AG09319 (cell line): ENCODE measurements at regions not wholly inside any gene's neighbourhood (a gene's known extent, or its start where the extent isn't known, plus 50 kb on each side); places are given as distances from the start of the nearest gene placed in this dataset.

Experiments used
- DNase-seq: peaks from one replicate; pipeline ENCODE4 v3.0.0-alpha.2; 2010; ENCODE audit warnings: low read depth; ENCODE audit errors: extremely low read depth
- TF ChIP-seq, protein P1 (sequence below): IDR thresholded peaks from 2 replicates; pipeline ENCODE4 v1.5.1; 2011; ENCODE audit warnings: low read depth, mild to moderate bottlenecking, inconsistent platforms, low read length, moderate library complexity

DNA sequence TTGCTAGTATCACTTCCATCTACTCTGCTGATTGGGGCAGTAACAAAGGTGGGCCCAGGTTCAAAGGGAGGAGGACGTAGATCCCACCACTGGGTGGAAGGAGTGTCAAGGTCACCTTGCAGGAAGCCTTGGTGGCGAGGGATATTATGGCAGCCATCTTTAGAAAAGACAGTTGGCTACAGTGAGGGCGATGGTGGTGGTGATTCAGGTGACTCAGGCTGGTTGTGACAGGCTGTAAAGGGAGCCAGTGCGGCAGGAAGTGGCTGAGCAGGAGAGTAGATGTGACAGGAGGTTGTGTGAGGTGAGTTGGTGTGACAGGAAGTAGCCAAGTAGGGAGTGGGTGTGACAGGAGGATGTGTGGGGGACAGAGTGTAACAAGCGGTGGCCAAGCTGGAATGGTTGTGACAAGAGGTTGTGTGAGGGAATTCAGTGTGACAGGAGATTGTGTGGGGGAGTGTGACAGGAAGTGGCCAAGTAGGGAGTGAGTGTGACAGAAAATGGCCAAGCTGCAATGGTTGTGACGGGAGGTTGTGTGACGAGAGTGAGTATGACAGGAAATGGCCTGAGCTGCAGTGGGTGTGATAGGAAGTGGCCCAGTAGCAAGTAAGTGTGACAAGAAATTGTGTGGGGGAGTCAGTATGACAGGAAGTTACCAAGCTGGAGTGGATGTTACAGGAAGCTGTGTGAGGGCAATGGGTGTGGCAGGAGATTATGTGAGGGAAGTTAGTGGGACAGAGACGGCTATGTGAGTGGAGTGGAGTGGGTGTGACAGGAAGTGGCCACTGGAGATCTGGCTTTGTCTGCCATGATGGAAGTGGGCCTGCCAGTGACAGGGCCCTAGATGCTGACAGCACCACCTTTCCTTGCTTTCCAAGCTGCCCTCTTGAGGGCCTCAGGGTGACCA lies 136.5 kb upstream of the MYL2 start:
- TF ChIP-seq, protein P1, sequence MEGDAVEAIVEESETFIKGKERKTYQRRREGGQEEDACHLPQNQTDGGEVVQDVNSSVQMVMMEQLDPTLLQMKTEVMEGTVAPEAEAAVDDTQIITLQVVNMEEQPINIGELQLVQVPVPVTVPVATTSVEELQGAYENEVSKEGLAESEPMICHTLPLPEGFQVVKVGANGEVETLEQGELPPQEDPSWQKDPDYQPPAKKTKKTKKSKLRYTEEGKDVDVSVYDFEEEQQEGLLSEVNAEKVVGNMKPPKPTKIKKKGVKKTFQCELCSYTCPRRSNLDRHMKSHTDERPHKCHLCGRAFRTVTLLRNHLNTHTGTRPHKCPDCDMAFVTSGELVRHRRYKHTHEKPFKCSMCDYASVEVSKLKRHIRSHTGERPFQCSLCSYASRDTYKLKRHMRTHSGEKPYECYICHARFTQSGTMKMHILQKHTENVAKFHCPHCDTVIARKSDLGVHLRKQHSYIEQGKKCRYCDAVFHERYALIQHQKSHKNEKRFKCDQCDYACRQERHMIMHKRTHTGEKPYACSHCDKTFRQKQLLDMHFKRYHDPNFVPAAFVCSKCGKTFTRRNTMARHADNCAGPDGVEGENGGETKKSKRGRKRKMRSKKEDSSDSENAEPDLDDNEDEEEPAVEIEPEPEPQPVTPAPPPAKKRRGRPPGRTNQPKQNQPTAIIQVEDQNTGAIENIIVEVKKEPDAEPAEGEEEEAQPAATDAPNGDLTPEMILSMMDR = no peak
- DNase-seq = no peak

DNA sequence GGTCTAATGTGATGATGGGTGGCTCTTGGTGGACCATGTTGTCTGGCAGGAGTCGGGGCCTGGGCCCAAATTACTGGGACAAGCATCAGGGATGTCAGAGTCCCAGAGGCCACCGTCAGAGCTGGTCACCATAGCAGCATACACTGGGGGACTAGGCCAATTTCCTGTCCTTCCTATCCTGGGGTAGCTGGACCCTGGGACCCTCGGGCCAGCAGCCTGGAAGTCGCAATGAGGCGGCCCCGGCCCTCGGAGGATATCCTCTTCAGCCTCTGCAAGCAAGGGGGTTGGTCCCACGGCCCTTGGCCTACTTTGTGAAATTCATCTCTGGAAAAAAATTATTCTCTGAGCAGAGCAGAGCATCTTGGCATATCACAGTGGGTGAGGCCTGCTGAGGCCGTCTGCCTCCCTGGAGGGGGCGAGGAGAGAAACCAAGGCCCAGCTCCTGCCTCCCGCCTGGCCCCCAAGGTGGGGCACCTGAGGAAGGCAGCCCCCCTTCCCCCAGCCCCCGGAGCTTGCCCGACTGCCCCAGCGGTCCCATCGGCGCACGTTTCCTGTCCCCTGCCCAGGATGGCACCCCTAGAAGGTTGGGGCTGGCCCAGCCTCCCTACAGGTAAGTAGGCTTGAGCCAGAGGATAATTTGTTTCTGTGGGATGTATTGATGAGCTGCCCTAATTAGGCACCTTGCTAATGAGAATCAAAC lies 135.0 kb upstream of the MYL2 start:
- TF ChIP-seq, protein P1 = no peak
- DNase-seq = no peak

DNA sequence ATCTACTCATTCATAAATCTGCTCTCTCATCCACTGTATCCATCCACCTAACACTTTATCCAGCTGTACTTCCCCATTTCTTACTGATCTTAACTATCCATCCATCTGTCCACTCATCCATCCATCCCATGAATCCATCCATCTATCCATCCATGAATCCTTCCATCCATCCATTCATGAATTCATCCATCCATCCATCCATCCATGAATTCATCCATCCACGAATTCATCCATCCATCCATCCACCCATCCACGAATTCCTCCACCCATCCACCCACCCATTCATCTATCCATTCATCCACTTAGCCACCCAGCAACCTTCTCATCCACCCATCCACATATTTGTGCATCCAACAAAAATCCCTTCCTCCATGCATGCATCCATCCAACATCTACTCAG lies 128.6 kb upstream of the MYL2 start:
- no peak for DNase-seq
- TF ChIP-seq, protein P1 = no peak

DNA sequence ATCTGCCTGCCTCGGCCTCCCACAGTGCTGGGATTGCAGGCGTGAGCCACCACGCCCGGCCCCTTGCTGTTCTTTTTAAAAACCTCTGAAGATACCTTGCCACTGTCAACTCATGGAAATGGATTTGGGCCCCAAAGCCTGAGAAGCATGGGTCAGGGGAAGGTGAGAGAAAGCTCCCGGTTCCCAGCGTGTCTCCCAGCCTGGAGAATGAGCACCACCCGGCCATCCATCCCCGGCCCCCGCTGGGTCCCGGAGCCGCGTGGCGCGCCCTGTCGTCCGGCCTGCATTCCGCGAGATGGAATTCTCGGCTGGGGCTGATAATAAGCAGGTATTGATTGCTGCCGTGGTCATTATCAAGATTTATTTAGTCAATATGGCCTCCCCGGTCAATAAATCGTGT lies 126.5 kb upstream of the MYL2 start:
- no peak for DNase-seq
- TF ChIP-seq, protein P1 = no peak

DNA sequence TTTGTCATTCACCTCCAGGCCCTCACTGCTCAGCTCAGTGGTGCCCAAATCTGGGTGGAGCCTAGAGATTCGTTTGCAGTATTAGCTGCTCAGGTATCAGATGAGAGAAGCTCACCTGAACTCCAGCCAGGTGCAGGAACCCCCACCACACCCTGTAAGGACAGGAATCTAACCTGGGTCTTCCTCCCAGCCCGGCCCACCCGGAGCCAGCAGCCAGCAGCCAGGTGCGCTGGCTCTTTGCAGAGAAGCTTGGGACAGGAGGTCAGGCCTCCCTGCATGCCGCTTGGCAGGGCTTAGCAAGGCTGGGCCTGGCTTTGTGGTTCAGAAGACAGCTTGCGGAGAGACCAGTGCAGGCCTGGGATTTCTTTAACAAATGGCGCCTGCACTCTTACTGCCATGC lies 125.6 kb upstream of the MYL2 start:
- TF ChIP-seq, protein P1 = no peak
- DNase-seq = no peak

DNA sequence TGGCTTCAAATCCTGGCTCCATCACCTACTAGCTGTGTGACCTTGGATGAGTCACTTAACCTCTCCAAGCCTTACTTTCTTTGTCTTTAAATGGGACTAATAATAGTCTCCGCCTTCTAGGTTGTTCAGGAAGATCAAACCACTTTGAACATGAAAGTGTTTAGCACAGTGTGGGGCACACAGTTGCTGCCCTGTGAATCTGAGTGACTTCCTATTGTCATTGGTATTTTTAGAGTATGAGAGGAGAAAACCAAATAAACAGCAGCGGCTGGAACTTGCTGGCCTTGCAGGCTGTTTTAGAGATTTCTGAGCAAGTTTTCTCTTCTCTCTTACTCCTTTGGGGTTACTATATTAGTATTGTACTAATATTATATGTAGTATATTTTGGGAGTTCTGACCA lies 120.7 kb upstream of the MYL2 start:
- TF ChIP-seq, protein P1 = no peak
- DNase-seq = no peak

DNA sequence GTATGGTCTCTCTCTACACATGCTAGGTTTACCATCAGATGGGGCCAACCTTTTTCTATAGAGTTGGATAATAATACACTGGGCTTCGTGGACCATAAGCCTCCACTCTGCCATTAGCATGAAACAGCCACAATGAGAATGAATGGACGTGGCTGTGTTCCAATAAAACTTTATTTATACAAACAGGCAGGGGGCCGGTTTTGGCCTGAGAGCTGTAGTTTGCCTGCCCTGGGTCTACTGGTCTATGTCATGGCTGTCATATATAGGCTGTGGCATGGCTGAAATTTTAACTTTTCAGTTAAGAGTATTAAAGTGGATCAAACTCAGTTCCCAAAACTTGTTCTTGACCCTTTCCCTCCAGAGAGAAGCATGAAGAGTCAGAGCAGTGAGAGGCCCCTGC lies 120.3 kb upstream of the MYL2 start:
- no peak for DNase-seq
- TF ChIP-seq, protein P1 = no peak
